H9 (cell line): ENCODE measurements at regions not wholly inside any gene's neighbourhood (a gene's known extent, or its start where the extent isn't known, plus 50 kb on each side); places are given as distances from the start of the nearest gene placed in this dataset.

ENCODE experiments used
- DNase-seq: peaks from one replicate; pipeline ENCODE4 v3.0.0-alpha.2; 2017
- H2AFZ ChIP-seq: one replicate; pipeline ENCODE4 v1.6.1; 2013; ENCODE audit warnings: mild to moderate bottlenecking, low read length, control low read depth, moderate library complexity
- H2AK5ac ChIP-seq: 2 replicates; pipeline ENCODE4 v1.6.1; 2013; ENCODE audit warnings: low read length, control low read depth, mixed read lengths; ENCODE audit not compliant: insufficient read length
- H2BK120ac ChIP-seq: one replicate; pipeline ENCODE4 v1.6.1; 2013; ENCODE audit warnings: low read depth, mild to moderate bottlenecking, low read length, control low read depth, inconsistent platforms; ENCODE audit not compliant: poor library complexity, severe bottlenecking
- H2BK12ac ChIP-seq: 2 replicates; pipeline ENCODE4 v1.6.1; 2013; ENCODE audit warnings: low read length, control low read depth, mixed read lengths, low read depth; ENCODE audit not compliant: insufficient read length
- H2BK15ac ChIP-seq: 2 replicates; pipeline ENCODE4 v1.6.1; 2013; ENCODE audit warnings: low read depth, low read length, control low read depth
- H2BK20ac ChIP-seq: one replicate; pipeline ENCODE4 v1.6.1; 2013; ENCODE audit warnings: low read depth, mild to moderate bottlenecking, low read length, control low read depth, inconsistent platforms; ENCODE audit not compliant: poor library complexity, severe bottlenecking
- H2BK5ac ChIP-seq: 2 replicates; pipeline ENCODE4 v1.6.1; 2013; ENCODE audit warnings: low read length, control low read depth, mixed read lengths; ENCODE audit not compliant: insufficient read length
- H3K14ac ChIP-seq: 2 replicates; pipeline ENCODE4 v1.6.1; 2013; ENCODE audit warnings: low read length, control low read depth; ENCODE audit not compliant: insufficient read depth
- H3K18ac ChIP-seq: 2 replicates; pipeline ENCODE4 v1.6.1; 2013; ENCODE audit warnings: low read depth, mild to moderate bottlenecking, mixed read lengths, low read length, control low read depth; ENCODE audit not compliant: insufficient read length
- H3K23ac ChIP-seq: 2 replicates; pipeline ENCODE4 v1.6.1; 2013; ENCODE audit warnings: low read length, control low read depth, mixed read lengths, low read depth; ENCODE audit not compliant: insufficient read length
- H3K23me2 ChIP-seq: 2 replicates; pipeline ENCODE4 v1.6.1; 2013; ENCODE audit warnings: low read depth, mild to moderate bottlenecking, mixed read lengths, low read length, control low read depth; ENCODE audit not compliant: insufficient read length, poor library complexity, severe bottlenecking
- H3K27ac ChIP-seq: 2 replicates; pipeline ENCODE4 v1.5.1; 2013; ENCODE audit warnings: low read length, control low read depth, mixed read lengths, low read depth; ENCODE audit not compliant: insufficient read length
- H3K27me3 ChIP-seq: 2 replicates; pipeline ENCODE4 v1.6.1; 2013; ENCODE audit warnings: low read length, control low read depth, inconsistent platforms; ENCODE audit not compliant: insufficient read depth
- H3K4ac ChIP-seq: 2 replicates; pipeline ENCODE4 v1.6.1; 2013; ENCODE audit warnings: low read depth, mild to moderate bottlenecking, control low read depth, inconsistent platforms, low read length, moderate library complexity
- H3K4me1 ChIP-seq: 2 replicates; pipeline ENCODE4 v1.6.1; 2013; ENCODE audit warnings: low read length, control low read depth, inconsistent platforms; ENCODE audit not compliant: insufficient read depth
- H3K4me2 ChIP-seq: 2 replicates; pipeline ENCODE4 v1.6.1; 2013; ENCODE audit warnings: low read length, control low read depth, mixed read lengths; ENCODE audit not compliant: insufficient read length, insufficient read depth
- H3K56ac ChIP-seq: 2 replicates; pipeline ENCODE4 v1.6.1; 2013; ENCODE audit warnings: low read depth, mild to moderate bottlenecking, mixed read lengths, low read length, control low read depth; ENCODE audit not compliant: insufficient read length
- H3K79me1 ChIP-seq: 2 replicates; pipeline ENCODE4 v1.6.1; 2013; ENCODE audit warnings: low read depth, mild to moderate bottlenecking, moderate library complexity, low read length, control low read depth, inconsistent platforms; ENCODE audit not compliant: insufficient read depth, poor library complexity, severe bottlenecking
- H3K79me2 ChIP-seq: 2 replicates; pipeline ENCODE4 v1.6.1; 2013; ENCODE audit warnings: low read length, control low read depth, inconsistent platforms; ENCODE audit not compliant: insufficient read depth
- H3K9ac ChIP-seq: 2 replicates; pipeline ENCODE4 v1.6.1; 2013; ENCODE audit warnings: low read length, control low read depth, mixed read lengths; ENCODE audit not compliant: insufficient read length; ENCODE audit errors: extremely low read depth
- H3K9me3 ChIP-seq: one replicate; pipeline ENCODE4 v1.6.1; 2013; ENCODE audit warnings: low read depth, low read length, inconsistent platforms; ENCODE audit not compliant: control insufficient read depth
- H3T11ph ChIP-seq: one replicate; pipeline ENCODE4 v1.6.1; 2013; ENCODE audit warnings: mild to moderate bottlenecking, low read length, control low read depth, inconsistent platforms
- H4K20me1 ChIP-seq: one replicate; pipeline ENCODE4 v1.6.1; 2013; ENCODE audit not compliant: control insufficient read depth, insufficient read length, insufficient read depth
- H4K5ac ChIP-seq: 2 replicates; pipeline ENCODE4 v1.6.1; 2013; ENCODE audit warnings: low read depth, mild to moderate bottlenecking, mixed read lengths, low read length, control low read depth; ENCODE audit not compliant: insufficient read length
- H4K8ac ChIP-seq: replicated peaks from 2 replicates; pipeline ENCODE4 v1.6.1; 2013; ENCODE audit warnings: low read length, control low read depth, mixed read lengths, low read depth; ENCODE audit not compliant: insufficient read length
- H4K91ac ChIP-seq: 2 replicates; pipeline ENCODE4 v1.6.1; 2013; ENCODE audit warnings: low read depth, mild to moderate bottlenecking, moderate library complexity, mixed read lengths, low read length, control low read depth; ENCODE audit not compliant: insufficient read length
- H3K27ac Mint-ChIP-seq, 3 experiments: 2 replicates in 2 of 3; 3 replicates in 1 of 3; pipeline ENCODE4 v1.8.0; 2020 to 2021; ENCODE audit warnings: mixed read lengths in 3 of 3, mild to moderate bottlenecking in 1 of 3, moderate library complexity in 1 of 3
- H3K27me3 Mint-ChIP-seq: 2 replicates; pipeline ENCODE4 v1.8.0; 2021; ENCODE audit warnings: low read depth, mild to moderate bottlenecking, moderate library complexity, mixed read lengths
- H3K36me3 Mint-ChIP-seq, 3 experiments: 2 replicates in 2 of 3; 3 replicates in 1 of 3; pipeline ENCODE4 v1.8.0; 2020 to 2021; ENCODE audit warnings: low read depth in 3 of 3, mixed read lengths in 3 of 3; ENCODE audit not compliant: insufficient read depth in 1 of 3
- H3K4me1 Mint-ChIP-seq, 2 experiments: 2 replicates each; pipeline ENCODE4 v1.8.0; 2020; ENCODE audit warnings: mixed read lengths in 2 of 2
- H3K4me3 Mint-ChIP-seq, 2 experiments: 2 replicates in 1 of 2; 3 replicates in 1 of 2; pipeline ENCODE4 v1.8.0; 2020 to 2021; ENCODE audit warnings: mild to moderate bottlenecking in 2 of 2, mixed read lengths in 2 of 2, moderate library complexity in 1 of 2
- H3K9me3 Mint-ChIP-seq, 2 experiments: 2 replicates in 1 of 2; 3 replicates in 1 of 2; pipeline ENCODE4 v1.8.0; 2020; ENCODE audit warnings: mild to moderate bottlenecking in 2 of 2, mixed read lengths in 2 of 2, moderate library complexity in 1 of 2
- CTCF ChIP-seq: fragments of 200-600 bp; sonication (generic); conservative IDR thresholded peaks from 3 replicates; pipeline ENCODE4 v1.8.0; 2021; ENCODE audit warnings: antibody characterized with exemption, mild to moderate bottlenecking
- WGBS: extraction: QIAGEN DNeasy Blood & Tissue Kit; methylation state at CpG from one replicate; pipeline ENCODE4 v1.1.7; 2013; ENCODE audit warnings: missing lambda C conversion rate, low lambda C conversion rate, mixed read lengths; ENCODE audit not compliant: insufficient read length; ENCODE audit errors: extremely low coverage; 5-methylcytosine and 5-hydroxymethylcytosine counted together

GRCh38 chr20:11516448-11516847 lies 401.2 kb upstream of the BTBD3 start:
- no peak overlapping the region for H3K27ac ChIP-seq
- WGBS: no CpG with 5 or more reads among the region's 4 CpGs
- no peak overlapping the region for H3K4ac ChIP-seq
- H3K27ac Mint-ChIP-seq: no peak overlapping the region
- no peak overlapping the region for H4K8ac ChIP-seq
- H2BK5ac ChIP-seq: no peak overlapping the region
- no peaks in the 10 kb centered on the region for H3K9me3 ChIP-seq
- H3K79me1 ChIP-seq: no peaks in the 10 kb centered on the region
- no peaks in the 10 kb centered on the region for H3K27me3 Mint-ChIP-seq
- no peak overlapping the region for H3K9ac ChIP-seq
- H2BK120ac ChIP-seq: no peak overlapping the region
- H2BK20ac ChIP-seq: no peak overlapping the region
- H3K23ac ChIP-seq: no peak overlapping the region
- H3K23me2 ChIP-seq: no peaks in the 10 kb centered on the region
- no peak overlapping the region for H2BK15ac ChIP-seq
- DNase-seq: no peak
- no peaks in the 10 kb centered on the region for H3K4me1 ChIP-seq
- H4K20me1 ChIP-seq: no peaks in the 10 kb centered on the region
- no peak for TF ChIP-seq CTCF
- H2AFZ ChIP-seq: no peak overlapping the region
- no peak overlapping the region for H4K5ac ChIP-seq
- H3K14ac ChIP-seq: no peak overlapping the region
- no peak overlapping the region for H2BK12ac ChIP-seq
- H3K4me1 Mint-ChIP-seq: peaks cover 0 to under 1% of the 10 kb centered on the region in 2 experiments; a peak in 3 of 4 replicates
- H3K79me2 ChIP-seq: no peaks in the 10 kb centered on the region
- H3K18ac ChIP-seq: no peak overlapping the region
- H2AK5ac ChIP-seq: no peak overlapping the region
- peaks cover 2 to 11% (median 7%) of the 10 kb centered on the region in 3 experiments; a peak in 6 of 7 replicates for H3K36me3 Mint-ChIP-seq
- H4K91ac ChIP-seq: no peak overlapping the region
- H3K4me3 Mint-ChIP-seq: no peak overlapping the region
- no peak overlapping the region for H3K4me2 ChIP-seq
- H3K56ac ChIP-seq: no peak overlapping the region
- H3K9me3 Mint-ChIP-seq: peaks cover 7 to 14% of the 10 kb centered on the region in 2 experiments; a peak in 4 of 5 replicates
- H3K27me3 ChIP-seq: no peaks in the 10 kb centered on the region
- no peak overlapping the region for H3T11ph ChIP-seq
